Retinal pigment epithelial cell (primary cell): ENCODE measurements at regions not wholly inside any gene's neighbourhood (a gene's known extent, or its start where the extent isn't known, plus 50 kb on each side); places are given as distances from the start of the nearest gene placed in this dataset.

Experiments used
- DNase-seq: peaks from one replicate; pipeline ENCODE4 v3.0.0-alpha.2; 2010; ENCODE audit warnings: low read depth
- H3K4me3 ChIP-seq: 2 replicates; pipeline ENCODE4 v1.5.1; 2011; ENCODE audit warnings: mild to moderate bottlenecking, low read length, control low read depth, moderate library complexity
- CTCF ChIP-seq: conservative IDR thresholded peaks from 2 replicates; pipeline ENCODE4 v1.5.1; 2011; ENCODE audit warnings: low read depth, low read length, control low read depth, inconsistent platforms

GRCh38 chr7:83212883-83213282 is 50.2 kb upstream of the PCLO start:
- DNase-seq, result no peak
- no peak overlapping the region for H3K4me3 ChIP-seq
- TF ChIP-seq CTCF, result no peak
